CD4-positive, alpha-beta T cell treated with Interleukin-17A for 4 hours (primary cell): ENCODE measurements at regions not wholly inside any gene's neighbourhood (a gene's known extent, or its start where the extent isn't known, plus 50 kb on each side); places are given as distances from the start of the nearest gene placed in this dataset.
"Not testable (repeated sequence)": the region's sequence is repeated elsewhere in the genome, so short reads cannot be mapped to it uniquely, and the experiment has no call there.

Source experiments
- DNase-seq: peaks from one replicate; pipeline ENCODE4 v3.0.0-alpha.2; 2020; ENCODE audit warnings: mixed read lengths

DNA sequence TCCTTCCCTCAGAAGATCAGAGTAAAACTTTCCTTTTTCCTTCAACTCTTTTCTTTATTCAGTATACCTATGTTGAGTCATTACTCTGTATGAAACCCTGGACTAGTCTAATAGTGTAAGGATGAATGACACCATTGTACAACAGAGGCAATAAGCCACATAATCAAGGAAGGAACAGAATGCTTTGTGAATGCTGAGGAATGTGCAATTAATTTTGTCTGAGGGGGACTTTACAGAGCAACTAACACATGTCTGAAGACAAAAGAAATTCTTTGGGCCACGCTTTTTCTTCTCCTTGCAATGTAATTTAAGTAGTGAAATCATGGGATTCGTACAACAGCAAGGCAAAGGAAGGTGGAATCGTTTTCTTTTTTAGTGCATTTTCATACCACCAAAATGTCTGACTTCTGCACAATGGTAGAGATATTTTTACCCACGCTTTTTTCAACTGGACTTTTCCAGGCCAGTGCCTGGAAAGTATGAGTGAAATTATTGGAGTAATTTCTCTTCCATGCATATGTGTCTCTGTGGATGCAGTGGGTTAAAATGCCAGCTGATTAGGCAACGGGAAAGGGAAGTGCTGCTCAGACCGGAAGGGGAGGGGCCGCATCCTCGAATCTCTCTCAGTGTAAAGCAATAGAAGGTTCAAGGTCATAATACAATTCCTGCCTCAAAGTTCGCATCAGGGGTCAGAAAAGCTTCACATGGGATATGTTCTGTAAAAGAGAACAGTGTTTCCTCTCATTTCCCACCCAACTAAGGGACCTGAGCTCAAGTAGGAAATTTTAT is 89.9 kb upstream of the MTHFD1L start:
- no peak for DNase-seq

DNA sequence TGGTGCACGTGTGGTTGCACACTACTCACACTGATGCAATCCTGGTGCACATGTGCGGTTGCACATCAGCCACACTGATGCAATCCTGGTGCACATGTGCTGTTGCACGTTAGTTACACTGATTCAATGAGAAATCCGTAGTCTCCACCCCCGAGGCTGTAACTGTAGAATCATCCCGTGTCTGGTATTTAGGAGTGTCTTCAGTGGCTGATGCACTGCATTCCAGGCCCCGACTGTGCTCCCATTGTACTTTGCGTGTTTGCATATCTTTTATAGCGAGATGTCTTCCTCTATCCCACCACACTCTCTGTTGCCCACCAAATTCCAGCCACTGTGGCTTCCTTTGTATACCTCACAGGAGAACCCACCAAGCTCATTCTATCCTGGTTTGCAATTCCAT is 87.8 kb upstream of the MTHFD1L start:
- no peak for DNase-seq

DNA sequence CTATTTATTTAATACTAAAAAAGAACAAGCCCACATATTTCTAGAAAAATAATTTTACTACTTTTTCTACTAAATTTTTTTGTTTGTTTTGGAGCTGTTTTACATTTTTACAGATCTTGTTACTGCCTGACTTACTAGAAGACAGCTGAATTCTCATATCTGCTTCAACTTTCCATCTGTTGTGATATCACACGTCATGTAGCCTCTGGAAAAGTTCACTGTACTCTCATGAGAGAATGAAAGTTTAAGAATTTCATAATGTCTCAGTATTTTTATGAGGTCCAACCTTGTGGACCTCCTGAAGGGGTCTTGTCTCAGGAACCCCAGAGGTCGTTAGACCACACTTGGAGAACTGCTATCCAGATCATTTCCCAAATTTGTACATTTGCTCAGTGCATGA is 81.7 kb upstream of the MTHFD1L start:
- no peak for DNase-seq

DNA sequence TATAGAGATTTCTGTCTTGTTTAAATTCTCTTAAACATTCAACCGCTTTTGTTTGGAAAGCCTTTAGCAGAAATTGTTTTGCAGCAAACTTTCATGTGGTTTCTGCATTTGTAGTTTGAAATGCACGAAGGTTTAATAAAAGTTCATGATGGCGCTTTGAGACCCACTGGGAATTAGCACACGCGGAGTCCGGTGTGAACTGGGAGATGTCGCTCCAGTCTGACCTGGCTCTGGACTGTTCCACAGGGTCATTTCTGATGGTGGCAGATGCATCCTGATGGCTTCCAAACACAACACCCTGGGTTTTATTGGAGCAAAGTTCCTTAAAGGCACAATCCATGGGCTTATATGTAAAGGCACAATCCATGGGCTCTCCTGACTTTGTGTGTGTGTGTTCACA is 78.1 kb upstream of the MTHFD1L start:
- DNase-seq: no peak

DNA sequence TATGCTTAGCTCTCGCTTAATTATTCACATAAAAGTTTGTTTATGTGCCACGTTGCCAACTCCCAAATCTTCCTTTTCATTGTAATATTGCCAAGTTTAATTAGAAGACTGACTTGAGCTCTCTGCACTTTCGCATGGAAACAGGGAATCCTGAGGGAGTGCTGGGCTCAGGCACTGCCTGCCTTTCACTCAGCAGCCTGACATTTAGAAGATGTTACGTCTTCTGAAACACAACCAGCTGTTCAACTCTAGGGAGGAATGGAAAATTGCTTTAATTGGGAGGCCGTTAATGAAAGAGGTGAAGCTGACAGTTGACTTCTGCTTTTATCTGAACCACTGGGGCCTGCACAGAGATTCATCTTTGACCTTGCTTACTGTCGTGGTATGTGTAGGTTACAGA is 77.4 kb upstream of the MTHFD1L start:
- no peak for DNase-seq

DNA sequence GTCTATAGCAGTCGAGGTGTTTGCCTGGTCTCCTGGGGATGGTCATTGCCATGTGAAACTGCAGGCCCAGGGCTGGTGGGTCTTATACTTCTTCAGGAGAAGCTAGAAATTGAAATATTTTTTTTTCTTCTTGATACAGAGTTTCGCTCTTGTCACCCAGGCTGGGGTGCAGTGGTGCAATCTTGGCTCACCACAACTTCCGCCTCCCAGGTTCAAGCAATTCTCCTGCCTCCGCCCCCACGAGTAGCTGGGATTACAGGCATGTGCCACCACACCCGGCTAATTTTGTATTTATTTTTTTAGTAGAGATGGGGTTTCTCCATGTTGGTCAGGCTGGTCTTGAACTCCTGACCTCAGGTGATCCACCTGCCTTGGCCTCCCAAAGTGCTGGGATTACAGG is 75.6 kb upstream of the MTHFD1L start:
- not testable (repeated sequence) for DNase-seq

DNA sequence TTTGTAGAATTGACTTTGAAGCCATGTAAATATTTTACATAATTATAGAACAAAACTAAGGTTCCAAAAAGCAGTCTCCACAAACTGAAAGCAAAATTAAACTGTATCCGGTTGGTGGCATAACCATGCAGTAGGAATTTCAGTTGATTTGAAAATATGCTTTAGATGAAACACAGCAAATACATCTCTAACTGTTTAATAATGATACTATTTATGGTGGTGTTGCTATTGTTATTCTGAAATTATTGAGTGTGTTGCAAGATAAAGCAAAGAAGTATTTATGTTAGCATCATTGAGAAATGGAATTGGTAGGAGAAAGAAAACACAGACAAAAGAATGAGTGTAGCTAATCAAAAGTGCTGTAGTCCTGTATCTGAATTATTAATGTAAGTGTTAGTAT is 73.8 kb upstream of the MTHFD1L start:
- no peak for DNase-seq

DNA sequence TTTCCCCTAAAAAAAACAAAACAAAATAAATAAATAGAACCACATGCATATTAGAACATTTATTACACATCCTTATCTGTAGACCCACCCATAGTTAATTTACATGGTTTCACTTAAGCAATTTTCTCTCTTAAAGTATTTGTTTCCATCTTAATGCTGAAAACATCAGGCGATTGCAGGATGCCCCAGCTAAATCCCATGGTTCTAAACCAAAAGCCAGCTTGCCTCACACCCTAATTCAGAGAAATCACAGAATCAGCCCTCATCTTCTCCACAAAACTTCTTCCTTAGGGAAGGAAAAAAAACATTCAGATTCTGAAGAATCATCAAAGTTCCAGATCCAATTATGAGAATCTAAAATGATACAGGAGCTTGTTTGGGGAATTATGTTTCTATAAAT is 67.6 kb upstream of the MTHFD1L start:
- DNase-seq: no peak

DNA sequence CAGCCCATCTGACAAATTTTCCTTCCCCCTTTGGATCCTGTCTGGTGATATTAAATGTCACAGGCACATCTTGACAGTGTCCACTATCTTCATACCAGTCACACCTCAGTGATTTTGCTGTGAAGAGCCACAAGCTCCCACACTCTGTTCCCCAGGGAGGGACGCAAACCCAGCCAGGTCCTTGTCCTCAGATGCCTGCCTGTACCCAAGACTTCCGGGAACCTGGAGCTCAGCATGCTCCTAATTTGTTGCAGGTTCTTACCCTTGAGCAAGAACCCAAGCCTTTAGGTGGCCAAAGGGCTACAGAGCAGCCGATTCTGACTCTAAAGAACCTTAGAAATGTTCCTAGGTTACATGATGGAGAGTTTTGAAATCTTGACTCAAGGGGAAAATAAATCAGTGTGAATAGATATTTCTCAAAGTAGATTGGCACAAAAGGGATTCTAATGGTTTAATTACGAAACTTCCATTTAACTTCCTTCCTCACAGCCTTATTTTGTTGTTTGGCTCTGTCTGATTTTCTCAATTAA is 66.2 kb upstream of the MTHFD1L start:
- DNase-seq: no peak

DNA sequence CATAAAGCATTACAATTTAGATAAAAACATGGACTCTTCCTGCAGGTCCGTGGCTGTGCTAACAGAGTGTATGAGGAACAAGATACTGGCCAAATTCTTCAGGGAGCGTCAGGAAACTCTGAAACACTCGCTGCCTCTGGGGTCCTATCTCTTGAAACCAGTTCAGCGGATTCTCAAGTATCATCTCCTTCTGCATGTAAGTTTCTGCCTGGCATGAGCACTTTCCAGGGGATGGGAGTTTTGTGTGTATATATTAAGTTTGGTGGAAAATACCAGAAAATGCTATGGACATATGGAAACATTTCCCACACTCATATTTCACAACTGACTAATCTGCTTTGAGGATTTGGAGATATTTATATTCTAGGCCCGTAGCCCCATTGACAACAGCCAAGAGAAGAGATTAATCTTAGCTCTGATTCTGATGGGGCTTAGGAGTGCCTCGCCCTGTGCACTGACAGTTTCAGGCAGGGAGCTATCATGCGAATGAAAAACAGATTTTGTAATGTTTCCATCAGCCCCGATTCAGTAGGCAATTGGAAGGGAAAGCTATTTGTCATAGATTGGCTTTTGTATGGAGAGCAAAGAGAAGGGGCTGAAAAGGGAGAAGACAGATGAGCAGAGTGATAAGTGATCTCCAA is 64.7 kb upstream of the MTHFD1L start:
- DNase-seq: no peak

DNA sequence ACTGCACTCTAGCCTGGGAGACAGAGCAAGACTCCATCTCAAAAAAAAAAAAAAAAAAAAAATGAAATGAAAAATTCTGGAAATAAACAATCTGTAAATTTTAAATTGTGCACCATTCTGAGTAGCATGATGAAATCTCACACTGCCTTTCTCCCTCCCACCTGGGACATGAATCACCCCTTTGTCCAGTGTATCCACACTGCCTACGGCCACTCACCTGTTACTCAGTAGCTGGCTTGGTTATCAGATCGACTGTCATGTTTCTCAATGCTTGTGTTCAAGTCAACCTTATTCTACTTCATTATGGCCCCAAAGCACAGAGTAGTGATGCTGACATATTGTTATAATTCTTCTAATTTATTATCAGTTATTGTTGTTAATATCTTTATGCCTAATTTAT is 58.7 kb upstream of the MTHFD1L start:
- DNase-seq: no peak

DNA sequence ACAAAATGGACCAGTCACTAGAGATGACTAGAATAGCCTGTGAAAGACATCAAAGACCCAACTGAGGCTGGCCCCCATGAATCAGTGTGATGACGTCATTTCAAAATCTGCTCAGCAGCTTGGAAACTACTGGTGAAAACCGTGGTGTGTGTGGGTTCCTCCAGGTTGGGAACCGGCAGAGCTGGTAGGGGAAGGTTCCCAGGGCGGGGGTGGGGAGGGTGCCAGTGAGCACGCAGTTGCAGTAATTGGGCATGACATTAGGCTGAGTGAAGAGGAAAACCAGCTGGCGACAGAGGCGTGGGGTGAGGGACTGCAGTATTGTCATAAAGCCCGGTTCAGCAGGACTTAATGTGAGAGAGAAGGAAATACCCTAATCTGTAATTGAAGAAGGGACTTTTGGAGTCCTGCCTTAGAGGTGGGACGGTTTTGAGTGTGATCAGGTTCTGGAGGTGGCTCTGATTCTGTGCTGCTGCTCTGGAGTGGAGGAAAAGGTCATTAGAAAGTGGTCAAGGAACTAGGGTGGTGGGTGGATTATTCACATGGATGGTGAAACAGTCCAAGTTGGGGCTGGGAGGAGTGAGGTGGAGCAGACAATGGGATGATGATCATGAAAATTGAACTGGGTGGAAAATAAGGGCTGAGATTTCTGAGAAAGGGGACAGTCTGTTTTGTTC is 52.0 kb upstream of the MTHFD1L start:
- DNase-seq: no peak

DNA sequence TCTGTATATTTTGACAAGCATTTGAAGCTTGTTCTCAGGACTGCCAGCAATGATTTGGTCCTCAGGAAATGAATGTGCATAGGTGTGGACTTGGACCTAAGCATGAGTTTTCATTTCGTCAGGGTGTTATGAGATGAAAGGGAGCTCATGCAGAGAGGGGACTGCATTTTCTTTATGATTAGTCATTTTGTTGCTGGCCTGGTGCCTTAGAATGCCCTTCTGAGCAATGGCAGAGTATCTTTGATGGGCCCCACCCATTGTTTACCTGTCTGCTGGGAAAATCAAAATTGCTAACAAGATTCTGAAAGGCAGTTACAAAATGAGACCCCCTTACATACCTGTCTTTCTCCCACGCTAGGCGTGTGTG is 51.5 kb upstream of the MTHFD1L start:
- no peak for DNase-seq
